Stimulated activated CD8-positive, alpha-beta memory T cell treated with anti-CD3 and anti-CD28 coated beads, Interleukin-4, amount 100 ng/mL, for 1 hour (primary cell): ENCODE measurements at regions not wholly inside any gene's neighbourhood (a gene's known extent, or its start where the extent isn't known, plus 50 kb on each side); places are given as distances from the start of the nearest gene placed in this dataset.

Experiments
- DNase-seq, 2 donors: peaks; one replicate each; pipeline ENCODE4 v3.0.0-alpha.2; 2020; ENCODE audit warnings: low read depth in 2 of 2, low spot score in 1 of 2

DNA sequence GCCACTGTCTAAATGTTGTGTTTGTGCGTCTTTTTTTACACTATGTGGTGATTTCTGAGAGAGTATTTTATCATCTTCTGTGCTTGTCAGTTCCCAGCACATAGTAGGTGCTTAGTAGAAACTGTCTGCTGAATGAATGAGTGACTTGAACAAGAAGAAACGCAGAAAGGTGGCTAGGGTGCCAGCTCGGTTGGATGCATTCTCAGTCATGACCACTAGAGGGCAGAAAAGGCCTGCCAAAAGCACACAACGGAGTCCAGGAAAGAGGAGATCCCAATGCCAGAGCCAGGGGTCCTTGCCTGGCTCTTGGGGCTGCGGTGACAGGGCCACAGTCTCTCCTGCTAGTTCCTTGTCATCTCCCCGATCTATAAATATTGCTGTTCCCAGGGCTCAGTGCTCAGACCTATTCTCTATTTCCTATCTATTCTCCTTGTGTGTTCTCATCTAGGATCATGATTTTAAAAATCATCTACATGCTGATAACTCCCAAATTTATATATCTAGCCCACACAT, 57.3 kb upstream of the CCL1 start:
- DNase-seq: peak; percentile 28 to 54

DNA sequence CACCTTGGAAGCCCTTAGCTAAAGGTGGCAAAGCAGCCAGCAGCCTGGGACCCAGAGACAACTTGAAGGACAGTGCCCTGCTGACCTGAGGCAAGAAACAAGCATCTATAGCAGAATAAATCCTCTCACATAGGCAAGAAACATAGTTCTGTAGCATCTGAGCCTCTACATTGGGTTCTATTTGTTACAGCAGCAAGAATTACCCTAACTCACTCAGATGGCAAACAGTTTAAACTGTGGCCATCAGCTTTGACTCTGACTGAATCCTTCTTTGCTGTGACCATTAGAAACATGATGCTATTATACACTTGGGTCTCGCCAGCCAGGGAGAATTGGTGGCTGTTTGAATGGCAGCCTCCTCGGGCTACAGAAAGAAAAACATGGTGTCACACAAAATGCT, 53.1 kb upstream of the CCL1 start:
- no peak for DNase-seq

DNA sequence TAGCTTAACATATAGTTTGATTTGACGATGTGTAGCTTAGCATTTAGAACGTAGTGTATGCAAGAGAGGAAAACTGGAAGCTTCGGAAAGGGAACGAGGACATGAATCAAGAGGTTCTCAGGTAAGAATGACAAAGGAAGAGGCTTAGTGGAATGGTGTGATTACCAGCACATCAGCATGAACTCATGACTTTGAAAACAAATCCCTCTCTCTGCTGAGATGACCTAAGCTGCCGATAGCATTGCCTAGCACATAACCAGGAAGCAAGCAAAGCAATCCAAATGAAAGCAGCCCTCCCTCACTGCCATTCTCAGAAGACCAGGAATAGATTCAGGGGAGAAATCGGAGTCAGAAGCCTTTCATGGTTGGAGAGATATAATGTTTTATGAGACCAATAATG, 51.3 kb upstream of the CCL1 start:
- DNase-seq: no peak

DNA sequence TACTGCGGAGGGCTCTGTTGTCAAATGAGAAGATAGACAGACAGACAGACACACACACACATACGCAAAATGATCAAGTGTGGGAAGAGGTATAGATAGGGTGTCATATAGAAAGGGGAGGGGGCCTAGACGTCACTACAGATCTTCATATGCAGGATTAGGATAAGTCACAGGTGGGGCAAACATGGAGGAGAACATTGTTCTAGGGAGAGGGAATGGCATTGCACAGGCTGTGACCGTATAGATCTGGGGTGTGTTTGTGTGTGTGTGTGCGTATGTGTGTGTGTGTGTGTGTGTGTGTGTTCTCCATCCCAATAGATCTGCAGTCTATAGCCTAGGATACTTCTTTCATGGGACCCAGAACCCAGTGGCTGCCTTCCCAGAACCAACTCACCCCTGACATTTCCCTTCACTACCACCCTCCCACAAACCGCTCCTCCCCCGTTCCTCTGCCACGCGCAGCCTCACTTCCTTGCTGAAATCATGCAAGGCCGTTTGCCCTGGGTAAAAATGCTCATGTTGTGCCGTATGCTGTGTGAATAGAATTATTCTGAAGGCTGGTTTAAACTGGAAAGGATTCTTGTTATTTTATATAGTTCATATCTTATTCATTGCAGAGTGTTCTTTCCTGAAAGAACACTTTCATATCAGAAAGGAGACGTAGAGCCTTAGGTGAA, 50.5 kb upstream of the CCL1 start:
- no peak for DNase-seq

DNA sequence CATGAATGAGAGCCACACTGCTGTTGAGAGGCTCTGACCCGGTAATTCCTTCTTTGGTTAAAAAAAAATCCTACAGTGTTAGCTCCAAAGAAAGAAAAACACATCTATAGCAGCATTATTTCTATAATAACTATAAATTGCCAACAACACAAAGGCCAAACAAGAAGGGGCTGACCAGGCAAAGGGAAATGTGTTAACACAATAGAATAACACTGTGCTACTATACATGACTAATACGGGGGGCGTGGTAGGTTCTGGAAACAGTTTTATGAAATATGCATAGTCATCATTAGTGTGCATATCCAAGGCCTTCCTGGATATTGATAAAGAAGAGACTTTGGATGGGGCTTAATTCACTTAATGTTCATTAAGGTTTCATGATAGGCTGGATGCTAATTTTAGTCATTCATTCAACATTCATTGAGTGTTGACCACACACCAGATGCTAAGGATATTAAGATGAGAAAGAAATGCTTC, 50.0 kb upstream of the CCL1 start:
- DNase-seq: no peak
